ENCODE measurements at regions not wholly inside any gene's neighbourhood (a gene's known extent, or its start where the extent isn't known, plus 50 kb on each side); places are given as distances from the start of the nearest gene placed in this dataset.

GRCh38 chr7:41152179-41152678 lies 550.7 kb downstream of the INHBA start:
- TF ChIP-seq EZH2phosphoT487 (IDR thresholded peaks at IDR 0.05; ENCODE audit: low read depth, severe bottlenecking, unreplicated experiment), result no peak
- TF ChIP-seq CTCF (IDR thresholded peaks at IDR 0.05; ENCODE audit: poor library complexity), result no peak
- TF ChIP-seq EZH2 (IDR thresholded peaks at IDR 0.05; ENCODE audit: borderline replicate concordance), result no peak
